H9 (cell line): ENCODE measurements at regions not wholly inside any gene's neighbourhood (a gene's known extent, or its start where the extent isn't known, plus 50 kb on each side); places are given as distances from the start of the nearest gene placed in this dataset.

Experiments
- DNase-seq: peaks from one replicate; pipeline ENCODE4 v3.0.0-alpha.2; 2017
- H2AFZ ChIP-seq: one replicate; pipeline ENCODE4 v1.6.1; 2013; ENCODE audit warnings: mild to moderate bottlenecking, low read length, control low read depth, moderate library complexity
- H2AK5ac ChIP-seq: 2 replicates; pipeline ENCODE4 v1.6.1; 2013; ENCODE audit warnings: low read length, control low read depth, mixed read lengths; ENCODE audit not compliant: insufficient read length
- H2BK120ac ChIP-seq: one replicate; pipeline ENCODE4 v1.6.1; 2013; ENCODE audit warnings: low read depth, mild to moderate bottlenecking, low read length, control low read depth, inconsistent platforms; ENCODE audit not compliant: poor library complexity, severe bottlenecking
- H2BK12ac ChIP-seq: 2 replicates; pipeline ENCODE4 v1.6.1; 2013; ENCODE audit warnings: low read length, control low read depth, mixed read lengths, low read depth; ENCODE audit not compliant: insufficient read length
- H2BK15ac ChIP-seq: 2 replicates; pipeline ENCODE4 v1.6.1; 2013; ENCODE audit warnings: low read depth, low read length, control low read depth
- H2BK20ac ChIP-seq: one replicate; pipeline ENCODE4 v1.6.1; 2013; ENCODE audit warnings: low read depth, mild to moderate bottlenecking, low read length, control low read depth, inconsistent platforms; ENCODE audit not compliant: poor library complexity, severe bottlenecking
- H2BK5ac ChIP-seq: 2 replicates; pipeline ENCODE4 v1.6.1; 2013; ENCODE audit warnings: low read length, control low read depth, mixed read lengths; ENCODE audit not compliant: insufficient read length
- H3K14ac ChIP-seq: 2 replicates; pipeline ENCODE4 v1.6.1; 2013; ENCODE audit warnings: low read length, control low read depth; ENCODE audit not compliant: insufficient read depth
- H3K18ac ChIP-seq: 2 replicates; pipeline ENCODE4 v1.6.1; 2013; ENCODE audit warnings: low read depth, mild to moderate bottlenecking, mixed read lengths, low read length, control low read depth; ENCODE audit not compliant: insufficient read length
- H3K23ac ChIP-seq: 2 replicates; pipeline ENCODE4 v1.6.1; 2013; ENCODE audit warnings: low read length, control low read depth, mixed read lengths, low read depth; ENCODE audit not compliant: insufficient read length
- H3K23me2 ChIP-seq: 2 replicates; pipeline ENCODE4 v1.6.1; 2013; ENCODE audit warnings: low read depth, mild to moderate bottlenecking, mixed read lengths, low read length, control low read depth; ENCODE audit not compliant: insufficient read length, poor library complexity, severe bottlenecking
- H3K27ac ChIP-seq: 2 replicates; pipeline ENCODE4 v1.5.1; 2013; ENCODE audit warnings: low read length, control low read depth, mixed read lengths, low read depth; ENCODE audit not compliant: insufficient read length
- H3K27me3 ChIP-seq: 2 replicates; pipeline ENCODE4 v1.6.1; 2013; ENCODE audit warnings: low read length, control low read depth, inconsistent platforms; ENCODE audit not compliant: insufficient read depth
- H3K4ac ChIP-seq: 2 replicates; pipeline ENCODE4 v1.6.1; 2013; ENCODE audit warnings: low read depth, mild to moderate bottlenecking, control low read depth, inconsistent platforms, low read length, moderate library complexity
- H3K4me1 ChIP-seq: 2 replicates; pipeline ENCODE4 v1.6.1; 2013; ENCODE audit warnings: low read length, control low read depth, inconsistent platforms; ENCODE audit not compliant: insufficient read depth
- H3K4me2 ChIP-seq: 2 replicates; pipeline ENCODE4 v1.6.1; 2013; ENCODE audit warnings: low read length, control low read depth, mixed read lengths; ENCODE audit not compliant: insufficient read length, insufficient read depth
- H3K56ac ChIP-seq: 2 replicates; pipeline ENCODE4 v1.6.1; 2013; ENCODE audit warnings: low read depth, mild to moderate bottlenecking, mixed read lengths, low read length, control low read depth; ENCODE audit not compliant: insufficient read length
- H3K79me1 ChIP-seq: 2 replicates; pipeline ENCODE4 v1.6.1; 2013; ENCODE audit warnings: low read depth, mild to moderate bottlenecking, moderate library complexity, low read length, control low read depth, inconsistent platforms; ENCODE audit not compliant: insufficient read depth, poor library complexity, severe bottlenecking
- H3K79me2 ChIP-seq: 2 replicates; pipeline ENCODE4 v1.6.1; 2013; ENCODE audit warnings: low read length, control low read depth, inconsistent platforms; ENCODE audit not compliant: insufficient read depth
- H3K9ac ChIP-seq: 2 replicates; pipeline ENCODE4 v1.6.1; 2013; ENCODE audit warnings: low read length, control low read depth, mixed read lengths; ENCODE audit not compliant: insufficient read length; ENCODE audit errors: extremely low read depth
- H3K9me3 ChIP-seq: one replicate; pipeline ENCODE4 v1.6.1; 2013; ENCODE audit warnings: low read depth, low read length, inconsistent platforms; ENCODE audit not compliant: control insufficient read depth
- H3T11ph ChIP-seq: one replicate; pipeline ENCODE4 v1.6.1; 2013; ENCODE audit warnings: mild to moderate bottlenecking, low read length, control low read depth, inconsistent platforms
- H4K20me1 ChIP-seq: one replicate; pipeline ENCODE4 v1.6.1; 2013; ENCODE audit not compliant: control insufficient read depth, insufficient read length, insufficient read depth
- H4K5ac ChIP-seq: 2 replicates; pipeline ENCODE4 v1.6.1; 2013; ENCODE audit warnings: low read depth, mild to moderate bottlenecking, mixed read lengths, low read length, control low read depth; ENCODE audit not compliant: insufficient read length
- H4K8ac ChIP-seq: replicated peaks from 2 replicates; pipeline ENCODE4 v1.6.1; 2013; ENCODE audit warnings: low read length, control low read depth, mixed read lengths, low read depth; ENCODE audit not compliant: insufficient read length
- H4K91ac ChIP-seq: 2 replicates; pipeline ENCODE4 v1.6.1; 2013; ENCODE audit warnings: low read depth, mild to moderate bottlenecking, moderate library complexity, mixed read lengths, low read length, control low read depth; ENCODE audit not compliant: insufficient read length
- H3K27ac Mint-ChIP-seq, 3 experiments: 2 replicates in 2 of 3; 3 replicates in 1 of 3; pipeline ENCODE4 v1.8.0; 2020 to 2021; ENCODE audit warnings: mixed read lengths in 3 of 3, mild to moderate bottlenecking in 1 of 3, moderate library complexity in 1 of 3
- H3K27me3 Mint-ChIP-seq: 2 replicates; pipeline ENCODE4 v1.8.0; 2021; ENCODE audit warnings: low read depth, mild to moderate bottlenecking, moderate library complexity, mixed read lengths
- H3K36me3 Mint-ChIP-seq, 3 experiments: 2 replicates in 2 of 3; 3 replicates in 1 of 3; pipeline ENCODE4 v1.8.0; 2020 to 2021; ENCODE audit warnings: low read depth in 3 of 3, mixed read lengths in 3 of 3; ENCODE audit not compliant: insufficient read depth in 1 of 3
- H3K4me1 Mint-ChIP-seq, 2 experiments: 2 replicates each; pipeline ENCODE4 v1.8.0; 2020; ENCODE audit warnings: mixed read lengths in 2 of 2
- H3K4me3 Mint-ChIP-seq, 2 experiments: 2 replicates in 1 of 2; 3 replicates in 1 of 2; pipeline ENCODE4 v1.8.0; 2020 to 2021; ENCODE audit warnings: mild to moderate bottlenecking in 2 of 2, mixed read lengths in 2 of 2, moderate library complexity in 1 of 2
- H3K9me3 Mint-ChIP-seq, 2 experiments: 2 replicates in 1 of 2; 3 replicates in 1 of 2; pipeline ENCODE4 v1.8.0; 2020; ENCODE audit warnings: mild to moderate bottlenecking in 2 of 2, mixed read lengths in 2 of 2, moderate library complexity in 1 of 2
- CTCF ChIP-seq: fragments of 200-600 bp; sonication (generic); conservative IDR thresholded peaks from 3 replicates; pipeline ENCODE4 v1.8.0; 2021; ENCODE audit warnings: antibody characterized with exemption, mild to moderate bottlenecking
- WGBS: extraction: QIAGEN DNeasy Blood & Tissue Kit; methylation state at CpG from one replicate; pipeline ENCODE4 v1.1.7; 2013; ENCODE audit warnings: missing lambda C conversion rate, low lambda C conversion rate, mixed read lengths; ENCODE audit not compliant: insufficient read length; ENCODE audit errors: extremely low coverage; 5-methylcytosine and 5-hydroxymethylcytosine counted together

DNA sequence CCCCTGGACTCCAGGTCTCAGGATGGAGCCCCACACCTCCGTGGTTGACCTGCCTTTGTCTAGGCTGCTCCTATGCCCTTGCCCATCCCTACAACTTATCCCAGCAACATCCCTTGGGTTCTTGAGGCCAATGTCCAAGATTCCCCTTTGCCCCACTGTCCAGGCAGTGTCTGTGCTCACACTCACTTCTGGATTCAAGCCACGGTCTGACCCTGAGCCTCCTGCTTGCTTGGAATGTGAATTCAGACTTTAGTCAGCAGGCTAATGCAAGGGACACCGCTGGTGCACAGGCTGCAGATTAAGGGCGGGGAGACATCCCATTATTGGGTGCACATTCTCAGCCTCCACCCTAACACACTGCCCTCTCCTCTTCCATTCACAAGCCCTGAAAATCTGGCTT, 154.1 kb downstream of the WNT5A start:
- Histone ChIP-seq H3K4ac (no peak overlapping the region), H2BK15ac (no peak overlapping the region), H2BK20ac (no peak overlapping the region), H3K56ac (no peak overlapping the region), H2BK120ac (no peak overlapping the region), H3K23me2 (no peaks in the 10 kb centered on the region), H3K4me2 (no peak overlapping the region), H3K79me1 (no peaks in the 10 kb centered on the region), H4K20me1 (no peaks in the 10 kb centered on the region), H3K27me3 (no peaks in the 10 kb centered on the region), H3K4me1 (no peaks in the 10 kb centered on the region), H4K91ac (no peak overlapping the region), H2BK12ac (no peak overlapping the region), H2AFZ (no peak overlapping the region), H3T11ph (no peak overlapping the region), H2BK5ac (no peak overlapping the region), H3K14ac (no peak overlapping the region), H2AK5ac (no peak overlapping the region), H3K9ac (no peak overlapping the region), H3K9me3 (no peaks in the 10 kb centered on the region), H3K27ac (no peak overlapping the region), H4K8ac (no peak overlapping the region), H3K18ac (peak overlapping the region; percentile 4), H3K79me2 (no peaks in the 10 kb centered on the region), H3K23ac (no peak overlapping the region), H4K5ac (no peak overlapping the region)
- no peak for TF ChIP-seq CTCF
- Mint-ChIP-seq H3K4me3 (no peak overlapping the region), H3K4me1 (peaks cover 14% of the 10 kb centered on the region in 2 experiments), H3K36me3 (no peaks in the 10 kb centered on the region), H3K9me3 (peaks cover 0 to 3% of the 10 kb centered on the region in 2 experiments; a peak in 1 of 5 replicates), H3K27ac (no peak overlapping the region; a peak in 1 of 7 replicates), H3K27me3 (no peaks in the 10 kb centered on the region; the same call in 1 of the 2 replicates)
- no peak for DNase-seq
- WGBS = no CpG with 5 or more reads among the region's 4 CpGs
